H9 (cell line): ENCODE measurements at regions not wholly inside any gene's neighbourhood (a gene's known extent, or its start where the extent isn't known, plus 50 kb on each side); places are given as distances from the start of the nearest gene placed in this dataset.

Experiments used
- DNase-seq: peaks from one replicate; pipeline ENCODE4 v3.0.0-alpha.2; 2017
- H2AFZ ChIP-seq: one replicate; pipeline ENCODE4 v1.6.1; 2013; ENCODE audit warnings: mild to moderate bottlenecking, low read length, control low read depth, moderate library complexity
- H2AK5ac ChIP-seq: 2 replicates; pipeline ENCODE4 v1.6.1; 2013; ENCODE audit warnings: low read length, control low read depth, mixed read lengths; ENCODE audit not compliant: insufficient read length
- H2BK120ac ChIP-seq: one replicate; pipeline ENCODE4 v1.6.1; 2013; ENCODE audit warnings: low read depth, mild to moderate bottlenecking, low read length, control low read depth, inconsistent platforms; ENCODE audit not compliant: poor library complexity, severe bottlenecking
- H2BK12ac ChIP-seq: 2 replicates; pipeline ENCODE4 v1.6.1; 2013; ENCODE audit warnings: low read length, control low read depth, mixed read lengths, low read depth; ENCODE audit not compliant: insufficient read length
- H2BK15ac ChIP-seq: 2 replicates; pipeline ENCODE4 v1.6.1; 2013; ENCODE audit warnings: low read depth, low read length, control low read depth
- H2BK20ac ChIP-seq: one replicate; pipeline ENCODE4 v1.6.1; 2013; ENCODE audit warnings: low read depth, mild to moderate bottlenecking, low read length, control low read depth, inconsistent platforms; ENCODE audit not compliant: poor library complexity, severe bottlenecking
- H2BK5ac ChIP-seq: 2 replicates; pipeline ENCODE4 v1.6.1; 2013; ENCODE audit warnings: low read length, control low read depth, mixed read lengths; ENCODE audit not compliant: insufficient read length
- H3K14ac ChIP-seq: 2 replicates; pipeline ENCODE4 v1.6.1; 2013; ENCODE audit warnings: low read length, control low read depth; ENCODE audit not compliant: insufficient read depth
- H3K18ac ChIP-seq: 2 replicates; pipeline ENCODE4 v1.6.1; 2013; ENCODE audit warnings: low read depth, mild to moderate bottlenecking, mixed read lengths, low read length, control low read depth; ENCODE audit not compliant: insufficient read length
- H3K23ac ChIP-seq: 2 replicates; pipeline ENCODE4 v1.6.1; 2013; ENCODE audit warnings: low read length, control low read depth, mixed read lengths, low read depth; ENCODE audit not compliant: insufficient read length
- H3K23me2 ChIP-seq: 2 replicates; pipeline ENCODE4 v1.6.1; 2013; ENCODE audit warnings: low read depth, mild to moderate bottlenecking, mixed read lengths, low read length, control low read depth; ENCODE audit not compliant: insufficient read length, poor library complexity, severe bottlenecking
- H3K27ac ChIP-seq: 2 replicates; pipeline ENCODE4 v1.5.1; 2013; ENCODE audit warnings: low read length, control low read depth, mixed read lengths, low read depth; ENCODE audit not compliant: insufficient read length
- H3K27me3 ChIP-seq: 2 replicates; pipeline ENCODE4 v1.6.1; 2013; ENCODE audit warnings: low read length, control low read depth, inconsistent platforms; ENCODE audit not compliant: insufficient read depth
- H3K4ac ChIP-seq: 2 replicates; pipeline ENCODE4 v1.6.1; 2013; ENCODE audit warnings: low read depth, mild to moderate bottlenecking, control low read depth, inconsistent platforms, low read length, moderate library complexity
- H3K4me1 ChIP-seq: 2 replicates; pipeline ENCODE4 v1.6.1; 2013; ENCODE audit warnings: low read length, control low read depth, inconsistent platforms; ENCODE audit not compliant: insufficient read depth
- H3K4me2 ChIP-seq: 2 replicates; pipeline ENCODE4 v1.6.1; 2013; ENCODE audit warnings: low read length, control low read depth, mixed read lengths; ENCODE audit not compliant: insufficient read length, insufficient read depth
- H3K56ac ChIP-seq: 2 replicates; pipeline ENCODE4 v1.6.1; 2013; ENCODE audit warnings: low read depth, mild to moderate bottlenecking, mixed read lengths, low read length, control low read depth; ENCODE audit not compliant: insufficient read length
- H3K79me1 ChIP-seq: 2 replicates; pipeline ENCODE4 v1.6.1; 2013; ENCODE audit warnings: low read depth, mild to moderate bottlenecking, moderate library complexity, low read length, control low read depth, inconsistent platforms; ENCODE audit not compliant: insufficient read depth, poor library complexity, severe bottlenecking
- H3K79me2 ChIP-seq: 2 replicates; pipeline ENCODE4 v1.6.1; 2013; ENCODE audit warnings: low read length, control low read depth, inconsistent platforms; ENCODE audit not compliant: insufficient read depth
- H3K9ac ChIP-seq: 2 replicates; pipeline ENCODE4 v1.6.1; 2013; ENCODE audit warnings: low read length, control low read depth, mixed read lengths; ENCODE audit not compliant: insufficient read length; ENCODE audit errors: extremely low read depth
- H3K9me3 ChIP-seq: one replicate; pipeline ENCODE4 v1.6.1; 2013; ENCODE audit warnings: low read depth, low read length, inconsistent platforms; ENCODE audit not compliant: control insufficient read depth
- H3T11ph ChIP-seq: one replicate; pipeline ENCODE4 v1.6.1; 2013; ENCODE audit warnings: mild to moderate bottlenecking, low read length, control low read depth, inconsistent platforms
- H4K20me1 ChIP-seq: one replicate; pipeline ENCODE4 v1.6.1; 2013; ENCODE audit not compliant: control insufficient read depth, insufficient read length, insufficient read depth
- H4K5ac ChIP-seq: 2 replicates; pipeline ENCODE4 v1.6.1; 2013; ENCODE audit warnings: low read depth, mild to moderate bottlenecking, mixed read lengths, low read length, control low read depth; ENCODE audit not compliant: insufficient read length
- H4K8ac ChIP-seq: replicated peaks from 2 replicates; pipeline ENCODE4 v1.6.1; 2013; ENCODE audit warnings: low read length, control low read depth, mixed read lengths, low read depth; ENCODE audit not compliant: insufficient read length
- H4K91ac ChIP-seq: 2 replicates; pipeline ENCODE4 v1.6.1; 2013; ENCODE audit warnings: low read depth, mild to moderate bottlenecking, moderate library complexity, mixed read lengths, low read length, control low read depth; ENCODE audit not compliant: insufficient read length
- H3K27ac Mint-ChIP-seq, 3 experiments: 2 replicates in 2 of 3; 3 replicates in 1 of 3; pipeline ENCODE4 v1.8.0; 2020 to 2021; ENCODE audit warnings: mixed read lengths in 3 of 3, mild to moderate bottlenecking in 1 of 3, moderate library complexity in 1 of 3
- H3K27me3 Mint-ChIP-seq: 2 replicates; pipeline ENCODE4 v1.8.0; 2021; ENCODE audit warnings: low read depth, mild to moderate bottlenecking, moderate library complexity, mixed read lengths
- H3K36me3 Mint-ChIP-seq, 3 experiments: 2 replicates in 2 of 3; 3 replicates in 1 of 3; pipeline ENCODE4 v1.8.0; 2020 to 2021; ENCODE audit warnings: low read depth in 3 of 3, mixed read lengths in 3 of 3; ENCODE audit not compliant: insufficient read depth in 1 of 3
- H3K4me1 Mint-ChIP-seq, 2 experiments: 2 replicates each; pipeline ENCODE4 v1.8.0; 2020; ENCODE audit warnings: mixed read lengths in 2 of 2
- H3K4me3 Mint-ChIP-seq, 2 experiments: 2 replicates in 1 of 2; 3 replicates in 1 of 2; pipeline ENCODE4 v1.8.0; 2020 to 2021; ENCODE audit warnings: mild to moderate bottlenecking in 2 of 2, mixed read lengths in 2 of 2, moderate library complexity in 1 of 2
- H3K9me3 Mint-ChIP-seq, 2 experiments: 2 replicates in 1 of 2; 3 replicates in 1 of 2; pipeline ENCODE4 v1.8.0; 2020; ENCODE audit warnings: mild to moderate bottlenecking in 2 of 2, mixed read lengths in 2 of 2, moderate library complexity in 1 of 2
- WGBS: extraction: QIAGEN DNeasy Blood & Tissue Kit; methylation state at CpG from one replicate; pipeline ENCODE4 v1.1.7; 2013; ENCODE audit warnings: missing lambda C conversion rate, low lambda C conversion rate, mixed read lengths; ENCODE audit not compliant: insufficient read length; ENCODE audit errors: extremely low coverage; 5-methylcytosine and 5-hydroxymethylcytosine counted together
- TF ChIP-seq, protein P1 (sequence below): fragments of 200-600 bp; sonication (generic); conservative IDR thresholded peaks from 3 replicates; pipeline ENCODE4 v1.8.0; 2021; ENCODE audit warnings: antibody characterized with exemption, mild to moderate bottlenecking

DNA sequence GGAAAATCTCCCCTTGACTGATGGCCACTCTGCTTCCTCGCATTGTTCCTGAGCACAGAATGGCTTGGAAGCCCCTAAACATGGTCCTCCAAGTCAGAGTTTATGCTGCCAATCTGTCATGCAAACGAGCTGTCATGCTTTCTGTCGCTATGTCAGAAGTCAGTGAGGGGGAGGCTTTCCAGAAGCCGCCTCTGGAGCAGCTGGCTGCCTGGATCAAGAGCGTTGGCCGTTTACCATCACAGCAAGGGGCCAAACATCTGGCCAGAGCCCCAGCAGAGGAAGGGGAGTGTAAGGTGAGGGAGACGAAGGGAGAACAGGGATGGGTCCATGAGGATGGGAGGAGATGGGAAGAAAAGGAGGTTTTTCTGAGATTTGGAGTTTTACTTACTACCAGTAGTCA is 372.6 kb upstream of the NR2F2 start:
- H2AFZ ChIP-seq: no peak overlapping the region
- no peak overlapping the region for H3K14ac ChIP-seq
- Mint-ChIP-seq H3K9me3 (peaks cover 3 to 5% of the 10 kb centered on the region in 2 experiments; a peak in 2 of 5 replicates), H3K27ac (no peak overlapping the region), H3K27me3 (peaks cover 3% of the 10 kb centered on the region; the same call in 1 of the 2 replicates), H3K4me1 (peaks cover 4% of the 10 kb centered on the region in 2 experiments), H3K4me3 (no peak overlapping the region), H3K36me3 (peaks cover 0 to 1% (median 0%) of the 10 kb centered on the region in 3 experiments; a peak in 2 of 7 replicates)
- no peak overlapping the region for H2BK12ac ChIP-seq
- no peak overlapping the region for H3K27ac ChIP-seq
- H3K9me3 ChIP-seq: no peaks in the 10 kb centered on the region
- no peak overlapping the region for H3K4me2 ChIP-seq
- H2AK5ac ChIP-seq: no peak overlapping the region
- H2BK15ac ChIP-seq: no peak overlapping the region
- H3K79me1 ChIP-seq: no peaks in the 10 kb centered on the region
- H3K4ac ChIP-seq: no peak overlapping the region
- H2BK120ac ChIP-seq: no peak overlapping the region
- TF ChIP-seq, protein P1, sequence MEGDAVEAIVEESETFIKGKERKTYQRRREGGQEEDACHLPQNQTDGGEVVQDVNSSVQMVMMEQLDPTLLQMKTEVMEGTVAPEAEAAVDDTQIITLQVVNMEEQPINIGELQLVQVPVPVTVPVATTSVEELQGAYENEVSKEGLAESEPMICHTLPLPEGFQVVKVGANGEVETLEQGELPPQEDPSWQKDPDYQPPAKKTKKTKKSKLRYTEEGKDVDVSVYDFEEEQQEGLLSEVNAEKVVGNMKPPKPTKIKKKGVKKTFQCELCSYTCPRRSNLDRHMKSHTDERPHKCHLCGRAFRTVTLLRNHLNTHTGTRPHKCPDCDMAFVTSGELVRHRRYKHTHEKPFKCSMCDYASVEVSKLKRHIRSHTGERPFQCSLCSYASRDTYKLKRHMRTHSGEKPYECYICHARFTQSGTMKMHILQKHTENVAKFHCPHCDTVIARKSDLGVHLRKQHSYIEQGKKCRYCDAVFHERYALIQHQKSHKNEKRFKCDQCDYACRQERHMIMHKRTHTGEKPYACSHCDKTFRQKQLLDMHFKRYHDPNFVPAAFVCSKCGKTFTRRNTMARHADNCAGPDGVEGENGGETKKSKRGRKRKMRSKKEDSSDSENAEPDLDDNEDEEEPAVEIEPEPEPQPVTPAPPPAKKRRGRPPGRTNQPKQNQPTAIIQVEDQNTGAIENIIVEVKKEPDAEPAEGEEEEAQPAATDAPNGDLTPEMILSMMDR: no peak
- H3K9ac ChIP-seq: no peak overlapping the region
- peak; percentile 30 for DNase-seq
- H3T11ph ChIP-seq: no peak overlapping the region
- H3K4me1 ChIP-seq: no peaks in the 10 kb centered on the region; the same call in 1 of the 2 replicates
- no peaks in the 10 kb centered on the region for H4K20me1 ChIP-seq
- WGBS: no CpG with 5 or more reads among the region's 7 CpGs
- H3K23me2 ChIP-seq: no peaks in the 10 kb centered on the region
- no peak overlapping the region for H4K8ac ChIP-seq
- H3K27me3 ChIP-seq: no peaks in the 10 kb centered on the region
- no peak overlapping the region for H2BK20ac ChIP-seq
- no peak overlapping the region for H4K91ac ChIP-seq
- no peak overlapping the region for H4K5ac ChIP-seq
- no peaks in the 10 kb centered on the region for H3K79me2 ChIP-seq
- H3K56ac ChIP-seq: no peak overlapping the region
- H3K23ac ChIP-seq: no peak overlapping the region
- no peak overlapping the region for H3K18ac ChIP-seq
- no peak overlapping the region for H2BK5ac ChIP-seq
